Astrocyte (in vitro differentiated cells and primary cell): ENCODE measurements at regions not wholly inside any gene's neighbourhood (a gene's known extent, or its start where the extent isn't known, plus 50 kb on each side); places are given as distances from the start of the nearest gene placed in this dataset.

Experiments
- DNase-seq: peaks from one replicate; pipeline ENCODE4 v3.0.0-alpha.2; 2010; ENCODE audit warnings: low read depth
- FAIRE-seq: peaks from 2 replicates; lab custom pipeline; 2011; peaks lifted over from hg19 to GRCh38; lab: Jason Lieb, UNC
- H2AFZ ChIP-seq: 2 replicates; pipeline ENCODE4 v1.6.0; 2012; ENCODE audit warnings: low read depth, low read length, inconsistent platforms
- H3K27ac ChIP-seq: 2 replicates; pipeline ENCODE4 v1.5.1; 2011; ENCODE audit warnings: low read depth, low read length, inconsistent platforms
- H3K27me3 ChIP-seq: 2 replicates; pipeline ENCODE4 v1.6.0; 2011; ENCODE audit warnings: low read length, inconsistent platforms; ENCODE audit not compliant: insufficient read depth
- H3K36me3 ChIP-seq: 2 replicates; pipeline ENCODE4 v1.5.1; 2011; ENCODE audit warnings: low read length, inconsistent platforms; ENCODE audit not compliant: insufficient read depth
- H3K4me1 ChIP-seq: 2 replicates; pipeline ENCODE4 v1.5.1; 2011; ENCODE audit warnings: low read length, inconsistent platforms; ENCODE audit not compliant: insufficient read depth
- H3K4me2 ChIP-seq: 2 replicates; pipeline ENCODE4 v1.6.0; 2012; ENCODE audit warnings: low read length, inconsistent platforms
- H3K4me3 ChIP-seq: 2 replicates; pipeline ENCODE4 v1.5.1; 2011; ENCODE audit warnings: low read depth, mild to moderate bottlenecking, low read length, inconsistent platforms; ENCODE audit not compliant: insufficient read depth
- H3K79me2 ChIP-seq: 2 replicates; pipeline ENCODE4 v1.6.0; 2012; ENCODE audit warnings: mild to moderate bottlenecking, low read length, inconsistent platforms; ENCODE audit not compliant: insufficient read depth
- H3K9ac ChIP-seq: 2 replicates; pipeline ENCODE4 v1.6.0; 2012; ENCODE audit warnings: mild to moderate bottlenecking, low read length, inconsistent platforms
- H3K9me3 ChIP-seq: 2 replicates; pipeline ENCODE4 v1.5.1; 2012; ENCODE audit warnings: low read depth, mild to moderate bottlenecking, low read length, inconsistent platforms; ENCODE audit not compliant: insufficient read depth
- H4K20me1 ChIP-seq: 2 replicates; pipeline ENCODE4 v1.6.0; 2012; ENCODE audit warnings: low read length, inconsistent platforms; ENCODE audit not compliant: insufficient read depth
- H3K27ac Mint-ChIP-seq: one replicate; pipeline ENCODE4 v1.8.0; 2021; ENCODE audit warnings: mild to moderate bottlenecking, mixed read lengths; ENCODE audit not compliant: unreplicated experiment
- H3K27me3 Mint-ChIP-seq: one replicate; pipeline ENCODE4 v1.8.0; 2021; ENCODE audit warnings: low read depth, mixed read lengths; ENCODE audit not compliant: unreplicated experiment
- H3K36me3 Mint-ChIP-seq: one replicate; pipeline ENCODE4 v1.8.0; 2021; ENCODE audit warnings: low read depth, mixed read lengths; ENCODE audit not compliant: unreplicated experiment
- H3K4me1 Mint-ChIP-seq: one replicate; pipeline ENCODE4 v1.8.0; 2021; ENCODE audit warnings: low read depth, mixed read lengths; ENCODE audit not compliant: unreplicated experiment
- H3K4me3 Mint-ChIP-seq: one replicate; pipeline ENCODE4 v1.8.0; 2021; ENCODE audit warnings: mild to moderate bottlenecking, moderate library complexity, mixed read lengths; ENCODE audit not compliant: unreplicated experiment
- H3K9me3 Mint-ChIP-seq: one replicate; pipeline ENCODE4 v1.8.0; 2021; ENCODE audit warnings: mild to moderate bottlenecking, mixed read lengths; ENCODE audit not compliant: unreplicated experiment
- EZH2 ChIP-seq: IDR thresholded peaks from 2 replicates; pipeline ENCODE4 v1.6.1; 2012; ENCODE audit warnings: mild to moderate bottlenecking, low read length, inconsistent platforms; ENCODE audit not compliant: insufficient read depth
- TF ChIP-seq, protein P1 (sequence below): IDR thresholded peaks from 2 replicates; pipeline ENCODE4 v1.5.1; 2011; ENCODE audit warnings: low read depth, mild to moderate bottlenecking, inconsistent platforms, low read length, moderate library complexity; ENCODE audit not compliant: insufficient read depth

DNA sequence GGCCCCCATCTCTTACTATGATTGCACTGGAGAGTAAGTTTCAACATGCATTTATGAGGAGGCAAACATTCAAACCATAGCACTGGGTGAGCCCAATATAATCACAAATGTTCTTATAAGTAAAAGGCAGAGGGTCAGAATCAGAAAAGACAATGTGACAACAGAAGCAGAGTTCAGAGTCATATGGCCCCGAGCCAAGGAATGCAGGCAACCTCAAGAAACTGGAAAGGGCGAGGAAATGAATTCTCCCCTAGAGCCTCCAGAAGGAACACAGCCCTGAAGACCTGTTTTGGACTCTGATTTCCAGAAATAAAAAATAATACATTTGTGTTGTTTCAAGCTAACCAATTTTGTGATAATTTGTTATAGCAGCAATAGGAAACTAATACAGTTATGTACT, 81.3 kb upstream of the ABI3BP start:
- H4K20me1 ChIP-seq: no peaks in the 10 kb centered on the region
- H3K4me3 ChIP-seq: no peak overlapping the region
- no peak overlapping the region for H3K9ac ChIP-seq
- TF ChIP-seq, protein P1, sequence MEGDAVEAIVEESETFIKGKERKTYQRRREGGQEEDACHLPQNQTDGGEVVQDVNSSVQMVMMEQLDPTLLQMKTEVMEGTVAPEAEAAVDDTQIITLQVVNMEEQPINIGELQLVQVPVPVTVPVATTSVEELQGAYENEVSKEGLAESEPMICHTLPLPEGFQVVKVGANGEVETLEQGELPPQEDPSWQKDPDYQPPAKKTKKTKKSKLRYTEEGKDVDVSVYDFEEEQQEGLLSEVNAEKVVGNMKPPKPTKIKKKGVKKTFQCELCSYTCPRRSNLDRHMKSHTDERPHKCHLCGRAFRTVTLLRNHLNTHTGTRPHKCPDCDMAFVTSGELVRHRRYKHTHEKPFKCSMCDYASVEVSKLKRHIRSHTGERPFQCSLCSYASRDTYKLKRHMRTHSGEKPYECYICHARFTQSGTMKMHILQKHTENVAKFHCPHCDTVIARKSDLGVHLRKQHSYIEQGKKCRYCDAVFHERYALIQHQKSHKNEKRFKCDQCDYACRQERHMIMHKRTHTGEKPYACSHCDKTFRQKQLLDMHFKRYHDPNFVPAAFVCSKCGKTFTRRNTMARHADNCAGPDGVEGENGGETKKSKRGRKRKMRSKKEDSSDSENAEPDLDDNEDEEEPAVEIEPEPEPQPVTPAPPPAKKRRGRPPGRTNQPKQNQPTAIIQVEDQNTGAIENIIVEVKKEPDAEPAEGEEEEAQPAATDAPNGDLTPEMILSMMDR: no peak
- TF ChIP-seq EZH2: no peak
- H3K4me1 Mint-ChIP-seq: peaks cover 10% of the 10 kb centered on the region
- peaks cover 4% of the 10 kb centered on the region for H3K4me1 ChIP-seq
- no peaks in the 10 kb centered on the region for H3K27me3 Mint-ChIP-seq
- H3K4me2 ChIP-seq: no peak overlapping the region
- no peak for FAIRE-seq
- no peak overlapping the region for H3K27ac ChIP-seq
- no peak overlapping the region for H2AFZ ChIP-seq
- no peaks in the 10 kb centered on the region for H3K9me3 ChIP-seq
- H3K27ac Mint-ChIP-seq: no peak overlapping the region
- peaks cover 6% of the 10 kb centered on the region for H3K9me3 Mint-ChIP-seq
- H3K4me3 Mint-ChIP-seq: no peak overlapping the region
- H3K79me2 ChIP-seq: no peaks in the 10 kb centered on the region
- H3K36me3 ChIP-seq: no peaks in the 10 kb centered on the region
- no peaks in the 10 kb centered on the region for H3K27me3 ChIP-seq
- no peaks in the 10 kb centered on the region for H3K36me3 Mint-ChIP-seq
- no peak for DNase-seq

DNA sequence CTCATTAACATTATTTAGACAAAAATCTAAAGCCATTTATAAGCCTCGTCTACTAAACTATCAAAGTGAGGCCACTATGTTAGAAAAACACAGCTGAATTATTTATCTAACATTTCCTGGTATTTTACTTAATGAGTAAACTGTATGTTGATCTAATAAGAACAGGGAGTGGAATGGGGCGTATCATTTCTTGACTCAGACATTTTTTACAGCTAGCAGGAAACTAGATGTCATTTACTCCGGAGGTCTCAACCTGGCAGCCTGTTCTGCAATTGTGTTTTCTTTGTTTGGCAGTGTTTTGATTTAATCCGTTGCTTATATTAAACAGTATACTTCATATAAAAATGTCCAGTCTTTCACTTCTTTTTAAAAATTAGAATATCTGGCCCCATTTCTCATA, 79.1 kb upstream of the ABI3BP start:
- Histone ChIP-seq H3K36me3 (no peaks in the 10 kb centered on the region), H3K79me2 (no peaks in the 10 kb centered on the region), H3K4me3 (no peak overlapping the region), H3K9me3 (no peaks in the 10 kb centered on the region), H3K4me1 (peaks cover 4% of the 10 kb centered on the region), H4K20me1 (no peaks in the 10 kb centered on the region), H3K27me3 (no peaks in the 10 kb centered on the region), H3K4me2 (peak overlapping the region; percentile 2), H3K27ac (no peak overlapping the region), H2AFZ (no peak overlapping the region), H3K9ac (no peak overlapping the region)
- H3K4me3 Mint-ChIP-seq: no peak overlapping the region
- DNase-seq (peak; percentile 28), FAIRE-seq (no peak)
- H3K36me3 Mint-ChIP-seq: no peaks in the 10 kb centered on the region
- H3K27me3 Mint-ChIP-seq: no peaks in the 10 kb centered on the region
- peaks cover 6% of the 10 kb centered on the region for H3K9me3 Mint-ChIP-seq
- H3K27ac Mint-ChIP-seq: no peak overlapping the region
- TF ChIP-seq, protein P1: no peak
- no peak for TF ChIP-seq EZH2
- H3K4me1 Mint-ChIP-seq: peaks cover 12% of the 10 kb centered on the region

DNA sequence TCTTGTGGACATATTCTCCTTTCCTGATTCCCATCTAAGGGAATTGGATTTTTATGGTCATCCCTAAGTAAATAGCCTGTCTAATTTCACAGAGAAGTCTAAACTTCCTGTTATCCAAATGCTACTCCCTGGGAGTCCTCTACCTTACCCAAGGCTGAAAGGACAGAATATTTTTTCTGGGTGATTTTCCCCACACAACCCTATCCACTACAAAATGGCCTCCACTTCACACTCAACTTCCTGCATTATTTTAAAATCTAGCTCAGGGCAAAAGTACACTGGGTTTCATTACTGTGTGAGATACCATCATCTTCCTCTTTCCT, 77.5 kb upstream of the ABI3BP start:
- Mint-ChIP-seq H3K9me3 (peaks cover 6% of the 10 kb centered on the region), H3K36me3 (no peaks in the 10 kb centered on the region), H3K4me1 (peaks cover 25% of the 10 kb centered on the region), H3K27me3 (no peaks in the 10 kb centered on the region), H3K27ac (no peak overlapping the region), H3K4me3 (no peak overlapping the region)
- H3K4me1 ChIP-seq: peaks cover 14% of the 10 kb centered on the region
- H3K27ac ChIP-seq: no peak overlapping the region
- H3K4me2 ChIP-seq: no peak overlapping the region
- H3K27me3 ChIP-seq: no peaks in the 10 kb centered on the region
- no peak overlapping the region for H2AFZ ChIP-seq
- FAIRE-seq: no peak
- DNase-seq: no peak
- no peaks in the 10 kb centered on the region for H3K9me3 ChIP-seq
- TF ChIP-seq EZH2: no peak
- TF ChIP-seq, protein P1: no peak
- no peaks in the 10 kb centered on the region for H3K36me3 ChIP-seq
- H3K9ac ChIP-seq: no peak overlapping the region
- no peaks in the 10 kb centered on the region for H3K79me2 ChIP-seq
- H3K4me3 ChIP-seq: no peak overlapping the region
- H4K20me1 ChIP-seq: no peaks in the 10 kb centered on the region
